Fibroblast of the aortic adventitia (primary cell): ENCODE measurements at regions not wholly inside any gene's neighbourhood (a gene's known extent, or its start where the extent isn't known, plus 50 kb on each side); places are given as distances from the start of the nearest gene placed in this dataset.
A peak's percentile ranks its signal among the peaks of the same experiment; 100 is the strongest.

Experiments
- DNase-seq: peaks from one replicate; pipeline ENCODE4 v3.0.0-alpha.2; 2010; ENCODE audit warnings: low read depth
- H3K4me3 ChIP-seq: 2 replicates; pipeline ENCODE4 v1.5.1; 2011; ENCODE audit warnings: low read depth, mild to moderate bottlenecking, control low read depth, low read length, moderate library complexity
- CTCF ChIP-seq: IDR thresholded peaks from 2 replicates; pipeline ENCODE4 v1.5.1; 2011; ENCODE audit warnings: mild to moderate bottlenecking, low read length, control low read depth, inconsistent platforms; ENCODE audit not compliant: insufficient read depth

- no peak for DNase-seq
These were observed 112.7 kb upstream of the PTPN13 start for GRCh38 chr4:86481440-86481839.

GRCh38 chr4:86482306-86483172 lies 111.6 kb upstream of the PTPN13 start:
- peak; percentile 38 for TF ChIP-seq CTCF
- DNase-seq: no peak
- no peak overlapping the region for H3K4me3 ChIP-seq

More at GRCh38 chr4:86481440-86481839, 112.7 kb upstream of the PTPN13 start:
- no peak for TF ChIP-seq CTCF
- H3K4me3 ChIP-seq: no peak overlapping the region

GRCh38 chr4:86483173-86483490 lies 111.0 kb upstream of the PTPN13 start:
- H3K4me3 ChIP-seq: no peak overlapping the region
- no peak for DNase-seq
- no peak for TF ChIP-seq CTCF

GRCh38 chr4:86483773-86484172 lies 110.3 kb upstream of the PTPN13 start:
- DNase-seq: no peak
- H3K4me3 ChIP-seq: no peak overlapping the region
- TF ChIP-seq CTCF: no peak

- no peak overlapping the region for H3K4me3 ChIP-seq
- TF ChIP-seq CTCF: no peak
- no peak for DNase-seq
These were observed 109.9 kb upstream of the PTPN13 start for GRCh38 chr4:86484241-86484640.

- DNase-seq: no peak
- TF ChIP-seq CTCF: no peak
- H3K4me3 ChIP-seq: no peak overlapping the region
These were observed 106.3 kb upstream of the PTPN13 start for GRCh38 chr4:86487738-86488348.
